Endothelial cell of umbilical vein (primary cell): ENCODE measurements at regions not wholly inside any gene's neighbourhood (a gene's known extent, or its start where the extent isn't known, plus 50 kb on each side); places are given as distances from the start of the nearest gene placed in this dataset.

Experiments
- BruUV-seq: library from RNA; stranded (reverse); fragments of 400-500 nt; replicated peaks from 2 replicates; lab custom pipeline; 2021; lab: Mats Ljungman, UMichigan
- CTCF ChIA-PET: fragments of 300-600, 350-600 bp; sonication (Branson Sonifier 250); formaldehyde crosslinking; loops from one replicate; lab custom pipeline; 2021; ENCODE audit warnings: antibody characterized with exemption, inconsistent platforms; lab: Charles Lee
- POLR2A ChIA-PET: fragments of 300-600, 350-600 bp; sonication (Branson Sonifier 250); formaldehyde crosslinking; loops from one replicate; lab custom pipeline; 2021; ENCODE audit warnings: antibody characterized with exemption, inconsistent platforms; lab: Charles Lee
- DNase-seq: peaks from one replicate; pipeline ENCODE4 v3.0.0-alpha.2; 2011; ENCODE audit warnings: low read depth, low spot score
- FAIRE-seq: peaks from 2 replicates; lab custom pipeline; 2011; peaks lifted over from hg19 to GRCh38; lab: Jason Lieb, UNC
- H2AFZ ChIP-seq: 2 replicates; pipeline ENCODE4 v1.6.0; 2012; ENCODE audit warnings: low read depth, low read length, control low read depth, inconsistent platforms
- H3K27ac ChIP-seq: 2 replicates; pipeline ENCODE4 v1.5.1; 2011; ENCODE audit warnings: low read depth, mild to moderate bottlenecking, control low read depth, low read length, moderate library complexity; ENCODE audit not compliant: insufficient read depth
- H3K27me3 ChIP-seq, 2 experiments: 2 replicates each; pipeline versions ENCODE4 v1.6.0 to v1.6.1; 2011; ENCODE audit warnings: low read length in 2 of 2, mixed read lengths in 1 of 2; ENCODE audit not compliant: control insufficient read depth in 2 of 2, insufficient read depth in 2 of 2
- H3K36me3 ChIP-seq, 2 experiments: 2 replicates in 1 of 2; 3 replicates in 1 of 2; pipeline ENCODE4 v1.5.1; 2011; ENCODE audit warnings: low read length in 2 of 2, mild to moderate bottlenecking in 1 of 2, moderate library complexity in 1 of 2; ENCODE audit not compliant: control insufficient read depth in 2 of 2, insufficient read depth in 2 of 2; ENCODE audit errors: extremely low read depth in 1 of 2
- H3K4me1 ChIP-seq: 3 replicates; pipeline ENCODE4 v1.5.1; 2011; ENCODE audit warnings: mild to moderate bottlenecking, low read length; ENCODE audit not compliant: control insufficient read depth, insufficient read depth; ENCODE audit errors: extremely low read depth
- H3K4me2 ChIP-seq: 2 replicates; pipeline ENCODE4 v1.6.1; 2011; ENCODE audit warnings: low read length, control low read depth, mixed read lengths; ENCODE audit not compliant: insufficient read depth
- H3K4me3 ChIP-seq, 3 experiments: fragments of 200-600 bp in 1 of 3; sonication (generic), shearing (Covaris generic) in 1 of 3; replicated peaks in 1 of 3; 2 replicates each; pipeline ENCODE4 v1.5.1; 2011 to 2016; ENCODE audit warnings: control low read depth in 3 of 3, low read length in 3 of 3, mild to moderate bottlenecking in 2 of 3, inconsistent platforms in 1 of 3, low read depth in 1 of 3, moderate library complexity in 1 of 3; ENCODE audit not compliant: insufficient read depth in 1 of 3
- H3K79me2 ChIP-seq: 2 replicates; pipeline ENCODE4 v1.6.0; 2012; ENCODE audit warnings: low read length, inconsistent platforms; ENCODE audit not compliant: control insufficient read depth, insufficient read depth
- H3K9ac ChIP-seq: replicated peaks from 2 replicates; pipeline ENCODE3; 2011; ENCODE audit warnings: low read length, control low read depth; ENCODE audit not compliant: insufficient read depth; ENCODE audit errors: extremely low read depth
- H3K9me1 ChIP-seq: replicated peaks from 3 replicates; pipeline ENCODE4 v1.6.0; 2011; ENCODE audit warnings: mild to moderate bottlenecking, low read length; ENCODE audit not compliant: control insufficient read depth, insufficient read depth; ENCODE audit errors: extremely low read depth
- H3K9me3 ChIP-seq: replicated peaks from 2 replicates; pipeline ENCODE4 v1.5.1; 2012; ENCODE audit warnings: low read length, inconsistent platforms; ENCODE audit not compliant: control insufficient read depth, insufficient read depth
- H4K20me1 ChIP-seq: replicated peaks from 2 replicates; pipeline ENCODE3; 2011; ENCODE audit warnings: mild to moderate bottlenecking, low read length; ENCODE audit not compliant: control insufficient read depth, insufficient read depth; ENCODE audit errors: extremely low read depth
- CTCF ChIP-seq, 2 donors: IDR thresholded peaks; 1 replicate in 1 of 2; 2 replicates in 1 of 2; pipeline ENCODE4 v1.5.1; 2011; ENCODE audit warnings: low read length in 2 of 2, mild to moderate bottlenecking in 2 of 2, moderate library complexity in 2 of 2, control low read depth in 1 of 2, inconsistent platforms in 1 of 2, low read depth in 1 of 2; ENCODE audit not compliant: insufficient read depth in 1 of 2; ENCODE audit errors: extremely low read depth in 1 of 2
- EZH2 ChIP-seq: IDR thresholded peaks from 2 replicates; pipeline ENCODE4 v1.6.1; 2012; ENCODE audit warnings: borderline replicate concordance, low read depth, mild to moderate bottlenecking, moderate library complexity, low read length, inconsistent platforms; ENCODE audit not compliant: severe bottlenecking
- FOS ChIP-seq: IDR thresholded peaks from 2 replicates; pipeline ENCODE4 v1.6.1; 2011; ENCODE audit warnings: mild to moderate bottlenecking, low read length, moderate library complexity, borderline replicate concordance; ENCODE audit not compliant: insufficient read depth
- GATA2 ChIP-seq: IDR thresholded peaks from 2 replicates; pipeline ENCODE4 v1.7.0; 2011; ENCODE audit warnings: low read depth, mild to moderate bottlenecking, moderate library complexity, mixed read lengths, low read length; ENCODE audit not compliant: insufficient read length, insufficient read depth
- JUN ChIP-seq: IDR thresholded peaks from 2 replicates; pipeline ENCODE4 v1.6.1; 2011; ENCODE audit warnings: borderline replicate concordance, low read depth; ENCODE audit not compliant: insufficient read length, insufficient read depth
- MAX ChIP-seq: IDR thresholded peaks from 2 replicates; pipeline ENCODE4 v1.6.1; 2011; ENCODE audit not compliant: insufficient read depth, insufficient read length
- MYC ChIP-seq: IDR thresholded peaks from one replicate; pipeline ENCODE4 v1.6.1; 2011; ENCODE audit warnings: mild to moderate bottlenecking, low read depth, low read length
- POLR2A ChIP-seq: IDR thresholded peaks from 2 replicates; pipeline ENCODE4 v1.6.1; 2012; ENCODE audit warnings: low read depth, mild to moderate bottlenecking, control low read depth, low read length
- POLR2AphosphoS5 ChIP-seq: IDR thresholded peaks from 2 replicates; pipeline ENCODE4 v1.6.1; 2012; ENCODE audit warnings: low read depth, mild to moderate bottlenecking, control low read depth, low read length, moderate library complexity; ENCODE audit not compliant: insufficient read depth
- dilution Hi-C: fragments of 300-500 bp; cut with MboI; formaldehyde crosslinking; loops from one replicate; pipeline ENCODE4 v1.15.0; 2019; ENCODE audit warnings: low sequenced_read_pairs; ENCODE audit not compliant: extremely low pct_ligation_motif_present
- intact Hi-C: fragments of 100-400 bp; cut with micrococcal nuclease; formaldehyde crosslinking; loops from one replicate; pipeline ENCODE4 v1.10.0; 2022

GRCh38 chr9:135224921-135225541, 137.6 kb downstream of the OLFM1 start:
- Histone ChIP-seq H3K9ac (no peak overlapping the region), H3K79me2 (no peaks in the 10 kb centered on the region), H3K4me1 (no peaks in the 10 kb centered on the region), H3K4me3 (no peak overlapping the region), H3K9me3 (peaks cover 5% of the 10 kb centered on the region), H2AFZ (no peak overlapping the region), H3K9me1 (no peaks in the 10 kb centered on the region), H4K20me1 (no peaks in the 10 kb centered on the region), H3K36me3 (no peaks in the 10 kb centered on the region), H3K27me3 (no peaks in the 10 kb centered on the region), H3K4me2 (no peak overlapping the region), H3K27ac (no peak overlapping the region)
- DNase-seq (no peak), FAIRE-seq (no peak)
- no peak for TF ChIP-seq FOS
- TF ChIP-seq GATA2 = no peak
- no peak for TF ChIP-seq EZH2
- TF ChIP-seq JUN = no peak
- no peak for TF ChIP-seq POLR2A
- TF ChIP-seq MAX = no peak
- TF ChIP-seq CTCF (IDR thresholded peaks at IDR 0.05; ENCODE audit: extremely low read depth in 1 of 2, insufficient read depth in 1 of 2, low read depth in 1 of 2, low read length in 2 of 2) = no peak
- no peak for TF ChIP-seq MYC
- no peak for TF ChIP-seq POLR2AphosphoS5
- dilution Hi-C loops = no loop called here
- intact Hi-C loops = no loop called here
- ChIA-PET POLR2A (no interaction called here), CTCF (no interaction called here)
- no TSS peak for BruUV-seq
